Endodermal cell (in vitro differentiated cells): ENCODE measurements at regions not wholly inside any gene's neighbourhood (a gene's known extent, or its start where the extent isn't known, plus 50 kb on each side); places are given as distances from the start of the nearest gene placed in this dataset.

ENCODE experiments used
- DNase-seq: peaks from one replicate; pipeline ENCODE4 v3.0.0-alpha.2; 2017
- H3K27ac ChIP-seq: 2 replicates; pipeline ENCODE4 v1.5.1; 2013; ENCODE audit warnings: mild to moderate bottlenecking, low read depth, low read length, moderate library complexity
- H3K27me3 ChIP-seq: 2 replicates; pipeline ENCODE4 v1.6.1; 2013; ENCODE audit warnings: mild to moderate bottlenecking, low read length, moderate library complexity; ENCODE audit not compliant: insufficient read depth, control insufficient read depth, poor library complexity, severe bottlenecking
- H3K36me3 ChIP-seq: 2 replicates; pipeline ENCODE4 v1.7.0; 2013; ENCODE audit warnings: mild to moderate bottlenecking, low read length, moderate library complexity; ENCODE audit not compliant: control insufficient read depth, insufficient read depth
- H3K4me1 ChIP-seq: one replicate; pipeline ENCODE4 v1.7.0; 2013; ENCODE audit warnings: low read length; ENCODE audit not compliant: control insufficient read depth, insufficient read depth
- H3K4me3 ChIP-seq: 2 replicates; pipeline ENCODE4 v1.5.1; 2013; ENCODE audit warnings: mild to moderate bottlenecking, low read length, moderate library complexity
- H3K9ac ChIP-seq: 2 replicates; pipeline ENCODE4 v1.6.1; 2013; ENCODE audit warnings: mild to moderate bottlenecking, low read length, moderate library complexity; ENCODE audit not compliant: poor library complexity, severe bottlenecking; ENCODE audit errors: extremely low read depth
- H3K9me3 ChIP-seq: 2 replicates; pipeline ENCODE4 v1.6.1; 2013; ENCODE audit warnings: mild to moderate bottlenecking, low read length, moderate library complexity; ENCODE audit not compliant: control insufficient read depth
- H3K27ac Mint-ChIP-seq: 2 replicates; pipeline ENCODE4 v1.8.0; 2020; ENCODE audit warnings: mixed read lengths
- H3K27me3 Mint-ChIP-seq: 2 replicates; pipeline ENCODE4 v1.8.0; 2021; ENCODE audit warnings: mild to moderate bottlenecking, mixed read lengths; ENCODE audit not compliant: insufficient read depth
- H3K36me3 Mint-ChIP-seq: 2 replicates; pipeline ENCODE4 v1.8.0; 2020; ENCODE audit warnings: low read depth, mixed read lengths
- H3K4me1 Mint-ChIP-seq: 2 replicates; pipeline ENCODE4 v1.8.0; 2020; ENCODE audit warnings: mixed read lengths
- H3K4me3 Mint-ChIP-seq: 2 replicates; pipeline ENCODE4 v1.8.0; 2020; ENCODE audit warnings: mild to moderate bottlenecking, moderate library complexity, mixed read lengths
- H3K9me3 Mint-ChIP-seq: 2 replicates; pipeline ENCODE4 v1.8.0; 2020; ENCODE audit warnings: mild to moderate bottlenecking, mixed read lengths
- WGBS, 2 experiments: methylation state at CpG; one replicate each; pipeline versions ENCODE4 v1.1.5 to v1.1.7; 2013; ENCODE audit warnings: missing lambda C conversion rate in 2 of 2, mixed read lengths in 1 of 2; ENCODE audit not compliant: insufficient coverage in 1 of 2, insufficient read length in 1 of 2; 5-methylcytosine and 5-hydroxymethylcytosine counted together
- TF ChIP-seq, protein P1 (sequence below): fragments of 200-600 bp; sonication (generic); conservative IDR thresholded peaks from 2 replicates; pipeline ENCODE4 v1.5.0; 2021; ENCODE audit warnings: antibody characterized with exemption, mild to moderate bottlenecking

DNA sequence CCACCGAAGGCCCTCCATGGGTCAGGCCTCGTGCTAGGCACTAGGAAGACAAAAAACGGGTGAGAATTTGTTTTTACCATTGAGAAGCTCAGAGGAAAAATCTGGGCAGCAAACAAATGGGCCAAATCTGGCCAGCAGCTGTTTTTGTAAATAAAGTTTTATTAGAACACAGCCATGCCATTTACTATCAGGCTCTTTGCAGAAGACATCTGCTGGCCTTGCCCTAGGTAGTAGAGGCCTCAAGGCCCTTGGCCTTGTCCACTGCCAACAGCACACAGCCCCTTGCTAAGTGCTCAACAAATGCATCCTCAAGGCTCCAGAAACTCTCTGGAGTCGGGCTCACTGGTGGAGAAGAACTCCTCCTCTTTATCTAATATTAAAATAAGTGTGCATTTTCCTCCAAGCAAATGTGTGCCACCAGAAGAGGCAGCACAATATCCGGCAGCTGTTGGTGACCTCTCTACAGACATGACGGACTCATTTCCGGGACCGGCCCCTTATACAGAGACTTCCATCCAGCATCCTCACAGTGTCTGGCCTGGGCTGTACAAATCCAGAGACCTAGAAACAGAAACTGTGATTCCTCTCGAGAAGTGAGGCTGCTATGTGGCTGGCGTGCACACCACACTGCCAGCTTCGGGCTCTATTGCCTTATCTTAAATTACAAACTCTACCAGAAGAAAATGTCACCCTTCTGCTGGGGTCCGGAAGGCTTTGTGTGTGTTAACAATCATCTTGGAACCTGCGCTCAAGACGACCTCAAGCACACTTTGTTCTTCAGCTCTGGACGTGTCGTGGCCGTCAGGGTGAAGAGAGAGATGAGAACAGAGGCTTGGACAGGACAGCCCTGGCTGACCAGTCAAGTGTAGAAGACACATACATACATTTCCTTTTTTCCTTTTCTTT lies 203.9 kb downstream of the TOMM20 start:
- peaks cover 14% of the 10 kb centered on the region for H3K4me1 ChIP-seq
- no peaks in the 10 kb centered on the region for H3K9me3 ChIP-seq
- H3K36me3 Mint-ChIP-seq, result peaks cover 2% of the 10 kb centered on the region
- H3K27me3 Mint-ChIP-seq, result peaks cover 3% of the 10 kb centered on the region
- WGBS, 2 experiments, result 89 to 93% methylated on average over 13 to 17 of the region's 17 CpGs
- TF ChIP-seq, protein P1, sequence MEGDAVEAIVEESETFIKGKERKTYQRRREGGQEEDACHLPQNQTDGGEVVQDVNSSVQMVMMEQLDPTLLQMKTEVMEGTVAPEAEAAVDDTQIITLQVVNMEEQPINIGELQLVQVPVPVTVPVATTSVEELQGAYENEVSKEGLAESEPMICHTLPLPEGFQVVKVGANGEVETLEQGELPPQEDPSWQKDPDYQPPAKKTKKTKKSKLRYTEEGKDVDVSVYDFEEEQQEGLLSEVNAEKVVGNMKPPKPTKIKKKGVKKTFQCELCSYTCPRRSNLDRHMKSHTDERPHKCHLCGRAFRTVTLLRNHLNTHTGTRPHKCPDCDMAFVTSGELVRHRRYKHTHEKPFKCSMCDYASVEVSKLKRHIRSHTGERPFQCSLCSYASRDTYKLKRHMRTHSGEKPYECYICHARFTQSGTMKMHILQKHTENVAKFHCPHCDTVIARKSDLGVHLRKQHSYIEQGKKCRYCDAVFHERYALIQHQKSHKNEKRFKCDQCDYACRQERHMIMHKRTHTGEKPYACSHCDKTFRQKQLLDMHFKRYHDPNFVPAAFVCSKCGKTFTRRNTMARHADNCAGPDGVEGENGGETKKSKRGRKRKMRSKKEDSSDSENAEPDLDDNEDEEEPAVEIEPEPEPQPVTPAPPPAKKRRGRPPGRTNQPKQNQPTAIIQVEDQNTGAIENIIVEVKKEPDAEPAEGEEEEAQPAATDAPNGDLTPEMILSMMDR, result no peak
- H3K9ac ChIP-seq, result no peak overlapping the region
- H3K4me3 Mint-ChIP-seq, result no peak overlapping the region
- peaks cover 34% of the 10 kb centered on the region for H3K4me1 Mint-ChIP-seq
- DNase-seq, result no peak
- no peak overlapping the region for H3K4me3 ChIP-seq
- H3K27me3 ChIP-seq, result no peaks in the 10 kb centered on the region
- H3K27ac ChIP-seq, result no peak overlapping the region
- H3K27ac Mint-ChIP-seq, result no peak overlapping the region
- no peaks in the 10 kb centered on the region for H3K36me3 ChIP-seq
- H3K9me3 Mint-ChIP-seq, result peaks cover 5% of the 10 kb centered on the region

DNA sequence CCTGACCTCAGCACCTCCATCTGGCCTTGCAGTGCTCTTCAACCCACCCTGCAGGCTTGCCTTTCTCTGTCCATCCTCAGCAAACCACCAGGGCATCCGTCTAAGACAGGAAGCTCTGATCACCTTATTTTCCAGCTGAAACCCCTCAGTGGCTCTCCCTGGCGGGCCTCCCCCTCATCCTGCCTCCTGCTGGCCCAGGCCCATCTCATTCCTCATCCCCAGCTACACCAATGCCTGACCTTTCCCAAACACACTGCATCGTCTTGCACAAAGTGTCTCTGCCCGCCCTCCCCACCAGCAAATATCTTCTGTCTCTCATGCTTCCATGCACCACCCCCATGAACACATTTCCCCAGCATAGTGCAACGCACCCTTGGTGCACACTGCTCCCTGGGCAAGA lies 205.0 kb downstream of the TOMM20 start:
- 90 to 97% methylated on average over 4 to 5 of the region's 5 CpGs for WGBS, 2 experiments
- Mint-ChIP-seq H3K27ac (no peak overlapping the region), H3K9me3 (peaks cover 5% of the 10 kb centered on the region), H3K27me3 (peaks cover 3% of the 10 kb centered on the region), H3K36me3 (peaks cover 2% of the 10 kb centered on the region), H3K4me1 (peaks cover 32% of the 10 kb centered on the region), H3K4me3 (no peak overlapping the region)
- Histone ChIP-seq H3K4me3 (no peak overlapping the region), H3K27me3 (no peaks in the 10 kb centered on the region), H3K4me1 (peaks cover 9% of the 10 kb centered on the region), H3K9me3 (no peaks in the 10 kb centered on the region), H3K9ac (no peak overlapping the region), H3K36me3 (no peaks in the 10 kb centered on the region), H3K27ac (no peak overlapping the region)
- no peak for DNase-seq
- TF ChIP-seq, protein P1, result no peak

DNA sequence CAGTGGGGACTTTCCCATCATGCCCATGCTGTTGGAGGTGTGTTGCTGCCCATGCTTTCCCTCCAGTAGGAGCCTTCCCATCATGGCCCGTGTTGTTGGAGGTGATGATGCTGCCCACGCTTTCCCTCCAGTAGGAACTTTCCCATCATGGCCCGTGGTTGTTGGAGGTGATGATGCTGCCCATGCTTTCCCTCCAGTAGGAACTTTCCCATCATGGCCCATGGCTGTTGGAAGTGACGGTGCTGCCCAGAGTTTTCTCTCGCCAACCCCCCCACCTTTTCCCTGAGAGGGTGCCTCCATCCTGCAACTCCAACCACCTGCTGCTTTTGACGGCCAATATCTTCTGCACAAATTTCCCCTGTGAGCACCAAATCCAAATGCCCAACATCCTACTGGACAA lies 205.7 kb downstream of the TOMM20 start:
- Histone ChIP-seq H3K36me3 (no peaks in the 10 kb centered on the region), H3K27me3 (no peaks in the 10 kb centered on the region), H3K4me3 (no peak overlapping the region), H3K9me3 (no peaks in the 10 kb centered on the region), H3K4me1 (peaks cover 5% of the 10 kb centered on the region), H3K9ac (no peak overlapping the region), H3K27ac (no peak overlapping the region)
- Mint-ChIP-seq H3K27me3 (peaks cover 3% of the 10 kb centered on the region), H3K4me3 (no peak overlapping the region), H3K9me3 (peaks cover 5% of the 10 kb centered on the region), H3K27ac (no peak overlapping the region), H3K4me1 (peaks cover 32% of the 10 kb centered on the region), H3K36me3 (peaks cover 2% of the 10 kb centered on the region)
- DNase-seq, result no peak
- TF ChIP-seq, protein P1, result no peak
- WGBS, 2 experiments, result 90 to 94% methylated on average over 6 of the region's 6 CpGs
